ENCODE measurements at regions not wholly inside any gene's neighbourhood (a gene's known extent, or its start where the extent isn't known, plus 50 kb on each side); places are given as distances from the start of the nearest gene placed in this dataset.

DNA sequence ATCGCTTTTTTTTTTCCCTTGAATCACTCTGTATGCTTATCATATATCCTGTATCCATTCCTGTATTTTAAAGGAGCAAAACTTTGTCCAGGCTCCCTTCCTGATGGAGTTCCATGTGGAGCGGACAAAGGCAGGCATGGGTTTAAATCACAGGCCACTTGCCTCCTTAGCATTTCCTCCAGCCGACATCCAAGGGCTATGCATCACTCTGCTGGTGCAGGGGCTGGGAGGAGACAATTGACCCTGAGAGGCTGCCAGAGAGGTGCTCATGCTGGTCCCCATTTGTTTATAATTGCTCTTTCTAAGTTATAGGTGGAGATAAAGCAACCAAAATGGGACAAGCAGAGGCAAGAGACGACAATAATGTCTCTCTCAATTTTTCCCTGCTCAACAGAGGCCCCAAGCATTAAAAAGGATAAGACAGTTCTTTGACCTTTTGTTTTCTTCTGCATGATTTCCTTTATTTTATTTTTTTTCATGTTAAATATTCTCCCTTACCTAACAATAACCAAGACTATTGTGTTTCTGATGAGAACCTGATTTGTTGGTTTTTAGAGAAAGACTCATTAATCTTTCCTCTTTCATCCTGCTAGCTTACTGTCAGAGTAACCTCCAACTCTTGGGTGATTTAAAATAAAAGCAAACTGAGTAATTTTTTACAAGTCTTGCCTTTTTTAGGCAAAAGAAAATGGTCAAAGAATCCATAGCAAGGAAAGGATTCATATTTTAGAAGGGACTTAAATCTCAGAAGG, 353.7 kb downstream of the ADGRL2 start:
- H3K4me3 ChIP-seq (ENCODE audit: low read length): no peak overlapping the region
- H4K20me1 ChIP-seq (ENCODE audit: control insufficient read depth, insufficient read depth, low read depth, low read length): no peaks in the 10 kb centered on the region
- no peaks in the 10 kb centered on the region for H3F3A ChIP-seq (ENCODE audit: control insufficient read depth, insufficient read depth)
- H3K4me1 ChIP-seq (ENCODE audit: control insufficient read depth, low read length): no peaks in the 10 kb centered on the region
- no peaks in the 10 kb centered on the region for H3K9me2 ChIP-seq (replicated peaks; ENCODE audit: control insufficient read depth, low read length)
- no peak for TF ChIP-seq EZH2phosphoT487 (IDR thresholded peaks at IDR 0.05; ENCODE audit: borderline replicate concordance, low read length)
- TF ChIP-seq, protein P1, sequence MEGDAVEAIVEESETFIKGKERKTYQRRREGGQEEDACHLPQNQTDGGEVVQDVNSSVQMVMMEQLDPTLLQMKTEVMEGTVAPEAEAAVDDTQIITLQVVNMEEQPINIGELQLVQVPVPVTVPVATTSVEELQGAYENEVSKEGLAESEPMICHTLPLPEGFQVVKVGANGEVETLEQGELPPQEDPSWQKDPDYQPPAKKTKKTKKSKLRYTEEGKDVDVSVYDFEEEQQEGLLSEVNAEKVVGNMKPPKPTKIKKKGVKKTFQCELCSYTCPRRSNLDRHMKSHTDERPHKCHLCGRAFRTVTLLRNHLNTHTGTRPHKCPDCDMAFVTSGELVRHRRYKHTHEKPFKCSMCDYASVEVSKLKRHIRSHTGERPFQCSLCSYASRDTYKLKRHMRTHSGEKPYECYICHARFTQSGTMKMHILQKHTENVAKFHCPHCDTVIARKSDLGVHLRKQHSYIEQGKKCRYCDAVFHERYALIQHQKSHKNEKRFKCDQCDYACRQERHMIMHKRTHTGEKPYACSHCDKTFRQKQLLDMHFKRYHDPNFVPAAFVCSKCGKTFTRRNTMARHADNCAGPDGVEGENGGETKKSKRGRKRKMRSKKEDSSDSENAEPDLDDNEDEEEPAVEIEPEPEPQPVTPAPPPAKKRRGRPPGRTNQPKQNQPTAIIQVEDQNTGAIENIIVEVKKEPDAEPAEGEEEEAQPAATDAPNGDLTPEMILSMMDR (IDR thresholded peaks at IDR 0.05; ENCODE audit: low read depth, low read length, poor library complexity, severe bottlenecking): no peak
- H3K4me2 ChIP-seq (ENCODE audit: low read length): no peak overlapping the region
- no peaks in the 10 kb centered on the region for H3K9me3 ChIP-seq (ENCODE audit: control insufficient read depth, insufficient read depth, low read length)
- H3K79me2 ChIP-seq (ENCODE audit: control insufficient read depth, low read length): no peaks in the 10 kb centered on the region
- no peaks in the 10 kb centered on the region for H3K27me3 ChIP-seq (ENCODE audit: control insufficient read depth, low read length)
- H3K36me3 ChIP-seq (ENCODE audit: control insufficient read depth, low read length): no peaks in the 10 kb centered on the region
- no peak overlapping the region for H3K27ac ChIP-seq (ENCODE audit: low read depth, low read length)

DNA sequence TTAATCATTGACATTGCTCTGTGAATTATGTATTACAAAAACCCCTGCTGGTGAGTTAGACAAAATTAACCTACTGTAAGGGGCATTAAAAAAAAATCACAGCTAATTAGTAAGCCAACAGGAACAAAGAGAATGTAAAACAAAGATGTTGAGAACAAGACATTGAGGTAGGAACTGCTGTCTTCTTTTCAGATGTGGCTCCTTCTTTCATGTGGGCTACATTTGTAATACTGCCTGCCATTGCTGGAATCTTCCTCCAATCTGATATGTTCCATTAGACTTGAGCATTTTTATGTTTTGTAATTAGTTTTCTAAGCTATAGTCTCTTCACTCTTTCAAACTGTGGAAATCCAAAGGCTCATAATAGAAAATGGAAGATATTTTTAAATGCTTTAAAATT, 353.0 kb downstream of the ADGRL2 start:
- Histone ChIP-seq H3F3A (ENCODE audit: control insufficient read depth, insufficient read depth) (no peaks in the 10 kb centered on the region), H3K9me3 (ENCODE audit: control insufficient read depth, insufficient read depth, low read length) (no peaks in the 10 kb centered on the region), H3K27me3 (ENCODE audit: control insufficient read depth, low read length) (no peaks in the 10 kb centered on the region), H3K4me1 (ENCODE audit: control insufficient read depth, low read length) (no peaks in the 10 kb centered on the region), H3K4me2 (ENCODE audit: low read length) (no peak overlapping the region), H3K79me2 (ENCODE audit: control insufficient read depth, low read length) (no peaks in the 10 kb centered on the region), H3K9me2 (replicated peaks; ENCODE audit: control insufficient read depth, low read length) (no peaks in the 10 kb centered on the region), H3K36me3 (ENCODE audit: control insufficient read depth, low read length) (no peaks in the 10 kb centered on the region), H4K20me1 (ENCODE audit: control insufficient read depth, insufficient read depth, low read depth, low read length) (no peaks in the 10 kb centered on the region), H3K27ac (ENCODE audit: low read depth, low read length) (no peak overlapping the region), H3K4me3 (ENCODE audit: low read length) (no peak overlapping the region)
- TF ChIP-seq EZH2phosphoT487 (IDR thresholded peaks at IDR 0.05; ENCODE audit: borderline replicate concordance, low read length): no peak
- TF ChIP-seq, protein P1 (IDR thresholded peaks at IDR 0.05; ENCODE audit: low read depth, low read length, poor library complexity, severe bottlenecking): no peak

DNA sequence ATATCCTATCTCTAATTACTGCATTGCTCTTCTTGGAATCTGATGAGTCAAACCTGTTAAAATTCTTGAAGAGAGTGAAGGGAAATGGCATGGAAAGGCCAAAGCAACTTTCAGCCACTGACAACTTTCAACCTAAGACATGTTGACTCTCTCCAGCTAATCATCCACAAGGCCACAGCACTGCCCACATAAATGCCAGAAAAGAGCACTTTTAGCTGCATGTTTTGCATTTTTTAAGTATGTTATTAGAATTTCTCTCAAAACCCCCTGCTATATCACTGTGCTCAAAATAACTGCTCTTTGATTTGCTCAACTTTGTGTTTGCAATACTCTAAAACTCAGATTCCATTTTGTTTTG, 352.5 kb downstream of the ADGRL2 start:
- H4K20me1 ChIP-seq (ENCODE audit: control insufficient read depth, insufficient read depth, low read depth, low read length): no peaks in the 10 kb centered on the region
- no peaks in the 10 kb centered on the region for H3K79me2 ChIP-seq (ENCODE audit: control insufficient read depth, low read length)
- H3K27me3 ChIP-seq (ENCODE audit: control insufficient read depth, low read length): no peaks in the 10 kb centered on the region
- no peaks in the 10 kb centered on the region for H3K9me3 ChIP-seq (ENCODE audit: control insufficient read depth, insufficient read depth, low read length)
- no peak overlapping the region for H3K27ac ChIP-seq (ENCODE audit: low read depth, low read length)
- no peak overlapping the region for H3K4me2 ChIP-seq (ENCODE audit: low read length)
- H3K4me1 ChIP-seq (ENCODE audit: control insufficient read depth, low read length): no peaks in the 10 kb centered on the region
- no peaks in the 10 kb centered on the region for H3K36me3 ChIP-seq (ENCODE audit: control insufficient read depth, low read length)
- TF ChIP-seq, protein P1 (IDR thresholded peaks at IDR 0.05; ENCODE audit: low read depth, low read length, poor library complexity, severe bottlenecking): no peak
- no peak for TF ChIP-seq EZH2phosphoT487 (IDR thresholded peaks at IDR 0.05; ENCODE audit: borderline replicate concordance, low read length)
- no peaks in the 10 kb centered on the region for H3F3A ChIP-seq (ENCODE audit: control insufficient read depth, insufficient read depth)
- no peak overlapping the region for H3K4me3 ChIP-seq (ENCODE audit: low read length)
- H3K9me2 ChIP-seq (replicated peaks; ENCODE audit: control insufficient read depth, low read length): no peaks in the 10 kb centered on the region
